ENCODE measurements at regions not wholly inside any gene's neighbourhood (a gene's known extent, or its start where the extent isn't known, plus 50 kb on each side); places are given as distances from the start of the nearest gene placed in this dataset.

- TF ChIP-seq CTCF (IDR thresholded peaks at IDR 0.05; ENCODE audit: low read length) (no peak), EZH2 (IDR thresholded peaks at IDR 0.05; ENCODE audit: borderline replicate concordance, low read length) (no peak)
These were observed 56.9 kb upstream of the TLR3 start for GRCh38 chr4:186012071-186012470.

Data from OCI-LY1 (cell line).